ENCODE measurements at regions not wholly inside any gene's neighbourhood (a gene's known extent, or its start where the extent isn't known, plus 50 kb on each side); places are given as distances from the start of the nearest gene placed in this dataset.

GRCh38 chr5:98638111-98638510 is 135.4 kb upstream of the RGMB start:
- DNase-seq: no peak

- no peak for DNase-seq
Observed at GRCh38 chr5:98638701-98639100, 134.8 kb upstream of the RGMB start.

GRCh38 chr5:98639274-98639673 is 134.2 kb upstream of the RGMB start:
- DNase-seq: no peak

GRCh38 chr5:98641671-98642070 is 131.8 kb upstream of the RGMB start:
- no peak for DNase-seq

- no peak for DNase-seq
Observed at GRCh38 chr5:98643569-98643968, 129.9 kb upstream of the RGMB start.

DNA sequence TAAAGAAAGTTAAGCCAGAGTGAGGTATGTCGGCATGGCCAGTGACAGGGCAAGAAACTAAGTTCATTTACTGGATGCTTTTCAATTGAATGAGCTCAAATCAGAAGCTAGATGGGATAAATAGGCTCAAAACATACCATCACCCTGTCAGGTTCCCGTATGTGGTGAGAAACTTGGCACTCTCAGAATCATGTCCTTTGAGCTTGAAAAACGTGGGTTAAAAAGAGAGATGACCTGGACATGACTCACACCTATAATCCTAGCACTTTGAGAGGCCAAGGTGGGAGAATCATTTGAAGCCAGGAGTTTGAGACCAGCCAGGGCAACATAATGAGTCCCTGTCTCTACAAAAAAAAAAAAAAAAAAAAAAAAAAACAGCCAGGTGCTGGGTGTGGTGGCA is 121.7 kb upstream of the RGMB start:
- DNase-seq: no peak

DNA sequence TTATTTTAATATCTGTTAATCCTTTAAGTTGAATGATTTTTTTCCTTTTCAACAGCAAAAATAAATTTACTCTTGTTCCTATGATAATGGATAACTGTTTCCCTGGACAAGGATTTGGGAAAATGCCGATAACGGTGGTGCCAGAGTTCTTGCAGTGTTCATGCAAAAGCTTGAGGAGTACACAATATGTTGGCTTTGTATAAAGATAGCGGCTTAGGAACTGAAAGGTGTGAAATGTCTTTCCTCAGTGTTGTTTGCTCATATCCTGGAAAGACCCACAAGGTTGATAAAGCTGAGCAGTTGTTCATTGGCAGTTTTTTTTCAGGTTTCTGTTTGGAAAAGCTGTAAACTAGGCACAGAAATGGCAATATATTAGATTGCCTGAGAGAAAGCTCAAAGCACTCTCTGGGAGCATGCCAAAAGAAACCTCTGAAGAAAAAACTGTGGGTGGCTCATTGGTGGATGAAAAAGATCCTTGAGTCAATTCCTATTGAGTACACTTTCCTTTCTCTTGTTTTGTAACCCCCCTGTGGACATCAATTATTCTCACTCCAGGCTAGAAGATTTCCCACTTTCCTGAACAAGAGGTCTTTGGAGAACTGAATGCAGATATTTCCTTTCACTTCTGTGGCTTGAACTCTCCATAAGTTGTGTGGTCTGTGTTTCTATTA is 117.2 kb upstream of the RGMB start:
- no peak for DNase-seq

DNA sequence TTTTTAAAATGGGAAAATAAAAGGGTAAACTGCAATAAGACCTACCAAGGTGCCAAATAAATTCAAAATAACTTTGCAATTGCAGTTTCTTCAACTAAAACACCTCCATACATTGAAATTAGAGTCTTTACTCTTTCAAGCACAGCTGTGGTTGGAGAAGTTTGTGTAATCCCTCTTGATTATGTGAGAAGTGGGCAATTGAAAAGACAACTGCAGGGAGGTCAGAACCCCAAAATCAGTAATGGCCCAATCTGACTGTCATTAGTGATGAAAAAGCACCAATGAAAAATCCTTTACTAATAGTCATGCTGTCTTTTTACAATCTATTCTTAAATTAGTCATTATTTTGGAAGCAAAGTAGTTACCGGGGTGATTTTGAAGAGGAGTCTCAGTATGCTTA is 116.7 kb upstream of the RGMB start:
- DNase-seq: peak; percentile 31

GRCh38 chr5:98657559-98657958 is 115.9 kb upstream of the RGMB start:
- DNase-seq: no peak

DNA sequence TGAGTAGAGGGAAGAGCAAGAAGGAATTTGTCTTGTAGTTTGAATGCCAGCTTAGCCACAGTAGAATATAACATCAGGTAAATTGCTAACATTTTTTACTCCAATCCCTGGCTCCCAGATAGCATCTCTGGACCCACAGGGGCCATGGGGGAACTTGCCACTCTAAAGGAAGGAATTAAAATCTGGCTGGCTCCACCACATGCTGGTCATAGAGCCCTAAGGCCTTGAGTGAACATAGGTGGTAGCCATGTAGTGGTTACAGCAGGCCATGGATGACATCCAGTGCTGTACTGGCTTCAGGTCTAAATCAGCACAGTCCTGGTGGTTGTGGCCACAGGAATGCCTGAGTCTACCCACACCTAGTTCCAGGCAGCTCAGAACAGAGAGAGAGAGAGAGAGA is 109.9 kb upstream of the RGMB start:
- no peak for DNase-seq

GRCh38 chr5:98664736-98665135 is 108.7 kb upstream of the RGMB start:
- no peak for DNase-seq

GRCh38 chr5:98679963-98680362 is 93.5 kb upstream of the RGMB start:
- DNase-seq: no peak

DNA sequence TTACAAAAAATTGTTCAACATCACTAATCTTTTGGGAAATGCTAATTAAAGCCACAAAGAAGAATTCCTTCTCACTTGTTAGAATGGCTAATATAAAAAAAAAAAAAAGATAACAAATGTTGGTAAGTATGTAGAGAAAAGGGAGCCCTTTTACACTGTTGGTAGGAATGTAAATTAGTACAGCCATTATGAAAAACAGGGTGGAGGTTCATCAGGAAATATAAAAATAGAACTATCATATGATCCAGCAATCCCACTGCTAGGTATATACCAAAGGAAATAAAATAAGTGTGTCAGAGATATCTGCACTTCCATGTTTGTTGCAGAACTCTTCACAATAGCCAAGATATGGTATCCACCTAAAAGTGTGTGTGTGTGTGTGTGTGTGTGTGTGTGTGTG is 83.5 kb upstream of the RGMB start:
- no peak for DNase-seq

- no peak for DNase-seq
Observed at GRCh38 chr5:98694902-98695301, 78.6 kb upstream of the RGMB start.

DNA sequence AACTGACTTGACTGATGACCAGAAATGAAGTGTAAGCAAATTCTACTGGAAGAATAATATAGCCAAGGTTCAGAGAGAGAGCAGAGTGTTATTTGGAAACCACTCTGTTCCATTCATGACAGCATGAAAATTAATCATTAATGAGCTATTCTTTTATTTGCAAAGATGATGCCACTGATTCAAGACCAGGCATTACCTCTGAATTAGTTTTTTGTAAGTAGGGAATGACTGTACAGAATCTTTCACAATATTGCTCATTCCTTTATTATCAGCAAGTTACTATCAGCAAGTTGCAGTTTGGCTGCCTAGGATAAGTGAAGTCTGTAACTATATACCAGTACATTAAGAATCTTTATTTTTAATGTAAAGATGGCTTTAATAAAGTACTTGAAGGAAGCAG is 75.1 kb upstream of the RGMB start:
- no peak for DNase-seq

- no peak for DNase-seq
Observed at GRCh38 chr5:98700730-98701129, 72.7 kb upstream of the RGMB start.

DNA sequence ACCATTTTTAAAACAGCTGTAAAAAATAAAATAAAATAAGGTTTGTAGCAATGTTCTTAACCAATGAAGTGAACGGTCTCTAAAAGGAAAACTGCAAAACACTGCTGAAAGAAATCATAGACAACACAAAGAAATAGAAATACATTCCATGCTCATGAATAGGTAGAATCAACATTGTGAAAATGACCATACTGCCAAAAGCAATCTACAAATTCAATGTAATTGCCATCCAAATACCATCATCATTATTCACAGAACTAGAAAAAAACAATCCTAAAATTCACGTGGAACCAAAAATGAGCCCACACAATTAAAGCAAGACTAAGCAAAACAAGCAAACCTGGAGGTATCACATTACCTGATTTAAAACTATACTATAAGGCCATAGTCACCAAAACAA is 67.6 kb upstream of the RGMB start:
- DNase-seq: no peak

DNA sequence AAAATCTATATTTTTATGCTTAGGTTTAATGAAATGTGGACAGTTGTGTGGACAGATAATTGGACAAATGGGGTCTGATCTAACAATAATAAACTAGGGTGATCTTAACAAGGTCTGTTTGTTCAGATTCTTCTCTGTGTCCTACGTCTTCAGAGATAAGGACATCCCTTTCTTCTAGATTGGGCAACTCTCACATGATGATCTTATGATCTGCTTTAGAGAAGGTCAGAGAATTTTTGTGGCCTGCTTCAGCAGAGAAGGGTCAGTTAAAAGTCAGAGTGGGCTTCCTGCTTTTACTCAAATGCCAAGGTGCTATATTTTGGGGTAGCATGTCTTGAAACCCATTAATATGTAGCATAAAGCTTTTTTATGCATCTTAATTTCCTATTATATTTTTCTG is 63.8 kb upstream of the RGMB start:
- no peak for DNase-seq

DNA sequence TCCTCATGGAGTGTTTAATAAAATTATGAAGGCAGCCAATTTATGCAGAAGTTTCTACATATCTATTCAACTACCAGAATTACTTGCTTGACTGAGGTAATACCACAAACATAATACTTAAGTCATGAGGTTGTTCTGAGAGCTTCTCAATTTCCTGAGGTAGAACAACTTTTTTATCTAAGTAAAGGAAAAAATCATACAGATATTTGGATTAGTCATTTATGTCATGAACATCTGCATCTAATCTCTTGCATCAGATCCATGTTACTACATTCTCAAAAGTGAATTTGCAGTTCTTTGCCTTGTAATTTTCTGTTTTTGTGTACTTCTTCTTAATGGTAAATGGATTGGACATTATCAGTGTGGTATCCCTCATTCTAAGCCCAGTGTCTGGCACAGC is 60.4 kb upstream of the RGMB start:
- DNase-seq: no peak

DNA sequence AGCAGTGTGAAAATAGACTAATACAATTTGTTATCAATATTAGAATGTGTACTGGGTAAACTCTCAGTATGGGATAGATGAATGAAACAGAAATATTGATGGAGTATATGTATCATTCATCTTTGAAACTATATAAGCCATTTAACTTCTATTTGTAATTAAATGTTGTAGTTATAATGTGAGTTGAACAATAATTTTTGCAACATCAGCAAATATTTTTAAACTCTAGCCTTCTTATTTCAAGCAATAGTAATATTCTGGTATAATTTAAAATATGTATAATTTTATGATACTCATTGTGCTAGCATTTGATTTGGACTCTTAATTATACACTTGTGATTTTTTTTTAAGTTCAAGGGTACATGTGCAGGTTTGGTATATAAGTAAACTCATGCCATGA is 59.6 kb upstream of the RGMB start:
- DNase-seq: no peak

DNA sequence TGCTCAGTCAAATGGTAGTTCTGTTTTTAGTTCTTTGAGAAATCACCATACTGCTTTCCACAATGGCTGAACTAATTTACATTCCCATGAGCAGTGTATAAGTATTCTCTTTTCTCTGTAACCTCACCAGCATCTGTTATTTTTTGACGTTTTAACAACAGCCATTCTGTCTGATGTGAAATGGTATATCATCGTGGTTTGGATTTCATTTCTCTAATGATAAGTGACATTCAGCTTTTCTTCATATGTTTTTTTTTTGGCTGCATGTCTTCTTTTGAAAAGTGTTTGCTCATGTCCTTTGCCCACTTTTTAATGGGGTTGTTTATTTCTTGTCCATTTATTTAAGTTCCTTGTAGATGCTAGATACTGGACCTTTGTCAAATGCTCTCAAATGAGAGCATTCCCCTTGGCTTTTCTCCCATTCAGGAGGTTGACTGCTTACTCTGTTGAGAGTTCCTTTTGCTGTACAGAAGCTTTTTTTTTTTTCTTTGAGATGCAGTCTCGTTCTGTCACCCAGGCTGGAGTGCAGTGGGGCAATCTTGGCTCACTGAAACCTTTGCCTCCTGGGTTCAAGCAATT is 58.7 kb upstream of the RGMB start:
- DNase-seq: no peak

- DNase-seq: no peak
Observed at GRCh38 chr5:98721231-98721928, 52.1 kb upstream of the RGMB start.

- DNase-seq: no peak
Observed at GRCh38 chr5:98722188-98722587, 51.3 kb upstream of the RGMB start.

DNA sequence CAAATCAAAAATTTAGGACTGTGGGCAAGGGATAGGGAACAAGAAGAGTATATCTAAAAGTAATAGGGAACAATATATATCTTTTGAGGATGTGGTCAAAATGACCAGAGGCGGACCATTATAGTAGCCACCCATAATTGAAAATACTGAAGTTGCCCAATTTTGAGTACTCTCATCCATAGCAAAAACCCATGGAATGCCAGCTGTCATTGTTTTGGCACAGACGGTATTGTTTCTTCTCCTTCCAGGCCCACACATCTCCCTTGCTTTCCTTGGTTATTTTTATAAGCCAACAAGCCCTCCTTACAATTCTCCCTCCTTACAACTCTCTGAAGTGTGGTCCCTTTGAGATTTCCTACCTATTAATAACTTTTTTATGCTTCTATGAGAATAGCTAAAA is 50.4 kb upstream of the RGMB start:
- no peak for DNase-seq

All from NCI-H2227 treated with DMSO at 0.1 percent for 48 hours (cell line).